ENCODE measurements at regions not wholly inside any gene's neighbourhood (a gene's known extent, or its start where the extent isn't known, plus 50 kb on each side); places are given as distances from the start of the nearest gene placed in this dataset.

DNA sequence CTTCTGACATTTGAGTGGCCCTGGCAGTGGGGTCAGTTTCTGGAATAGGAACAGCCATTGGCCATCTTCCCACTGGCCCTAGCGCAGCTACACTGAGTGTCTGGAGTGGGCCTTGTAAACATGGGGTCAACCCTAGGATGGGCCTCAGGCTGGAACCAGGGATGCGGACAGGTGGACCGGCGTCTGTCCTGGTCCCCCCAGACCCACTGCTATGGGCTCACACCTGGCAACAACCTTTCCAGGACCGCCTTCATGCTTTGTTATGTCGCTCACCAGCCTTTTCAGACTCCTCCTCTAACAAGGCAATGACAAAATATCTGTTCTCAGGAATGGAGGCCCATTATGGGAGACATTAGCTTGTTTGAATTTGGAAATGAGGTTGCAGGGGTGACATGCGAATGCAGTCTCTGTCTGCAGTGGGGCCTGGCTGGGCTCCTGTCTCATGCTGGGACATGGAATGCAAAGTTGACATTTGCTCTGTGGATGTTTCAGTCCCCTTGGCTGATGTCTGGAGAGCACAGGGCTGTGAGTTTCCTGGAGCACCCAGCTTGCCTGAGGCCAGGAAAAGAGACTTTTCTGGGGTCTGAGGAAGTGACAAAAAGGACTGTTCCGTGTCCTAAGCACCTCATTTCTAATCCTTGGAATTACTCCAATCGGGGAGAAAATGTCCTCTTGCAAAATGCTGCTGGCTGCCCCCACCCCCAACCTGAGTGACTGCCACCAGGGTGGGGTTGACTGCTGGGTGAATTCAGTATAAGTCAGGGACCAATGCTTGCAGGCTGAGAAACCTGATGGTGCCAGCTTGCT is 98.7 kb upstream of the PMEPA1 start:
- ChIA-PET POLR2A (no interaction called here), CTCF (interaction anchor here (0.9 kb wide), 1 partner anchor 9 kb away, joined by 3 read pairs; no protein-coding TSS in a partner anchor)
- H2AFZ ChIP-seq (ENCODE audit: low read depth, low read length): no peak overlapping the region
- no peak overlapping the region for H3K9ac ChIP-seq (replicated peaks; ENCODE audit: extremely low read depth, insufficient read depth, low read length)
- TF ChIP-seq, protein P1, sequence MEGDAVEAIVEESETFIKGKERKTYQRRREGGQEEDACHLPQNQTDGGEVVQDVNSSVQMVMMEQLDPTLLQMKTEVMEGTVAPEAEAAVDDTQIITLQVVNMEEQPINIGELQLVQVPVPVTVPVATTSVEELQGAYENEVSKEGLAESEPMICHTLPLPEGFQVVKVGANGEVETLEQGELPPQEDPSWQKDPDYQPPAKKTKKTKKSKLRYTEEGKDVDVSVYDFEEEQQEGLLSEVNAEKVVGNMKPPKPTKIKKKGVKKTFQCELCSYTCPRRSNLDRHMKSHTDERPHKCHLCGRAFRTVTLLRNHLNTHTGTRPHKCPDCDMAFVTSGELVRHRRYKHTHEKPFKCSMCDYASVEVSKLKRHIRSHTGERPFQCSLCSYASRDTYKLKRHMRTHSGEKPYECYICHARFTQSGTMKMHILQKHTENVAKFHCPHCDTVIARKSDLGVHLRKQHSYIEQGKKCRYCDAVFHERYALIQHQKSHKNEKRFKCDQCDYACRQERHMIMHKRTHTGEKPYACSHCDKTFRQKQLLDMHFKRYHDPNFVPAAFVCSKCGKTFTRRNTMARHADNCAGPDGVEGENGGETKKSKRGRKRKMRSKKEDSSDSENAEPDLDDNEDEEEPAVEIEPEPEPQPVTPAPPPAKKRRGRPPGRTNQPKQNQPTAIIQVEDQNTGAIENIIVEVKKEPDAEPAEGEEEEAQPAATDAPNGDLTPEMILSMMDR (IDR thresholded peaks at IDR 0.05; ENCODE audit: extremely low read depth in 1 of 2, insufficient read depth in 1 of 2, low read depth in 1 of 2, low read length in 2 of 2): no peak
- TF ChIP-seq POLR2A (IDR thresholded peaks at IDR 0.05; ENCODE audit: low read depth, low read length): no peak
- TF ChIP-seq FOS (IDR thresholded peaks at IDR 0.05; ENCODE audit: borderline replicate concordance, insufficient read depth, low read length): no peak
- TF ChIP-seq GATA2 (IDR thresholded peaks at IDR 0.05; ENCODE audit: insufficient read depth, insufficient read length, low read depth, low read length): no peak
- TF ChIP-seq, protein P2, sequence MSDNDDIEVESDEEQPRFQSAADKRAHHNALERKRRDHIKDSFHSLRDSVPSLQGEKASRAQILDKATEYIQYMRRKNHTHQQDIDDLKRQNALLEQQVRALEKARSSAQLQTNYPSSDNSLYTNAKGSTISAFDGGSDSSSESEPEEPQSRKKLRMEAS (IDR thresholded peaks at IDR 0.05; ENCODE audit: insufficient read depth, insufficient read length): no peak
- TF ChIP-seq EZH2 (IDR thresholded peaks at IDR 0.05; ENCODE audit: borderline replicate concordance, low read depth, low read length, severe bottlenecking): no peak
- no peak for TF ChIP-seq JUN (IDR thresholded peaks at IDR 0.05; ENCODE audit: borderline replicate concordance, insufficient read depth, insufficient read length, low read depth)
- no peak for TF ChIP-seq POLR2AphosphoS5 (IDR thresholded peaks at IDR 0.05; ENCODE audit: insufficient read depth, low read depth, low read length)
- TF ChIP-seq MYC (IDR thresholded peaks at IDR 0.05; ENCODE audit: low read depth, low read length): no peak
- H3K79me2 ChIP-seq (ENCODE audit: control insufficient read depth, insufficient read depth, low read length): no peaks in the 10 kb centered on the region
- FAIRE-seq (no peak), DNase-seq (ENCODE audit: low read depth, low spot score) (no peak)
- dilution Hi-C loops (cut with MboI; ENCODE audit: extremely low pct_ligation_motif_present, low sequenced_read_pairs) (no loop called here), intact Hi-C loops (cut with micrococcal nuclease) (no loop called here)
- H3K9me1 ChIP-seq (replicated peaks; ENCODE audit: control insufficient read depth, extremely low read depth, insufficient read depth, low read length): no peaks in the 10 kb centered on the region
- H3K27me3 ChIP-seq (ENCODE audit: control insufficient read depth in 2 of 2, insufficient read depth in 2 of 2, low read length in 2 of 2): peaks cover 0 to 2% of the 10 kb centered on the region in 2 experiments
- H3K4me2 ChIP-seq (ENCODE audit: insufficient read depth, low read length): no peak overlapping the region
- no peak overlapping the region for H3K4me3 ChIP-seq (replicated peaks in 1 of 3; ENCODE audit: insufficient read depth in 1 of 3, low read depth in 1 of 3, low read length in 3 of 3)
- H4K20me1 ChIP-seq (replicated peaks; ENCODE audit: control insufficient read depth, extremely low read depth, insufficient read depth, low read length): no peaks in the 10 kb centered on the region
- no peak overlapping the region for H3K27ac ChIP-seq (ENCODE audit: insufficient read depth, low read depth, low read length)
- BruUV-seq (replicated peaks): no TSS peak
- no peaks in the 10 kb centered on the region for H3K36me3 ChIP-seq (ENCODE audit: control insufficient read depth in 2 of 2, extremely low read depth in 1 of 2, insufficient read depth in 2 of 2, low read length in 2 of 2)
- H3K4me1 ChIP-seq (ENCODE audit: control insufficient read depth, extremely low read depth, insufficient read depth, low read length): no peaks in the 10 kb centered on the region
- H3K9me3 ChIP-seq (replicated peaks; ENCODE audit: control insufficient read depth, insufficient read depth, low read length): no peaks in the 10 kb centered on the region
